HepG2 (cell line): ENCODE measurements at regions not wholly inside any gene's neighbourhood (a gene's known extent, or its start where the extent isn't known, plus 50 kb on each side); places are given as distances from the start of the nearest gene placed in this dataset.

Source experiments
- ATAC-seq: fragments of 200-7000 bp; cut with Tn5 transposase; 3 replicates; pipeline ENCODE4 v1.9.1; 2020; ENCODE audit warnings: mild to moderate bottlenecking, moderate library complexity
- BruUV-seq: library from RNA; stranded (reverse); fragments of 400-500 nt; replicated peaks from 2 replicates; lab custom pipeline; 2021; lab: Mats Ljungman, UMichigan
- CTCF ChIA-PET: fragments of 300-600 bp; formaldehyde crosslinking; extraction: SDS; loops from one replicate; lab custom pipeline; 2021; ENCODE audit warnings: low total read pairs, inconsistent platforms, low intra/inter-chr PET ratio; lab: Yijun Ruan, JAX
- POLR2A ChIA-PET: fragments of 350-600 bp; sonication (Branson Sonifier 250); formaldehyde crosslinking; loops from one replicate; lab custom pipeline; 2020; ENCODE audit warnings: antibody characterized with exemption, inconsistent platforms; lab: Yijun Ruan, JAX
- DNase-seq: peaks from one replicate; pipeline ENCODE4 v3.0.0-alpha.2; 2015; ENCODE audit warnings: low spot score
- FAIRE-seq: peaks from 3 replicates; lab custom pipeline; 2011; peaks lifted over from hg19 to GRCh38; lab: Jason Lieb, UNC
- H2AFZ ChIP-seq: one replicate; pipeline ENCODE4 v1.6.1; 2011; ENCODE audit warnings: low read length, inconsistent platforms
- H3K27ac ChIP-seq: fragments of 300-600 bp; 3 replicates; pipeline ENCODE4 v1.8.0; 2011; ENCODE audit warnings: mixed run types, mild to moderate bottlenecking, mixed read lengths, low read length, inconsistent platforms; ENCODE audit not compliant: insufficient read depth; ENCODE audit errors: extremely low read length
- H3K27me3 ChIP-seq, 2 experiments: fragments of 200-600 bp in 1 of 2; 2 replicates in 1 of 2; 3 replicates in 1 of 2; pipeline versions ENCODE4 v1.6.0 to v1.8.0; 2011; ENCODE audit warnings: low read length in 2 of 2, mild to moderate bottlenecking in 2 of 2, moderate library complexity in 2 of 2, inconsistent platforms in 1 of 2; ENCODE audit not compliant: insufficient read depth in 2 of 2, control insufficient read depth in 1 of 2
- H3K36me3 ChIP-seq, 2 experiments: fragments of 200-600 bp in 1 of 2; replicated peaks in 1 of 2; 2 replicates in 1 of 2; 3 replicates in 1 of 2; pipeline versions ENCODE4 v1.5.1 to v1.8.0; 2011; ENCODE audit warnings: low read length in 2 of 2, inconsistent platforms in 1 of 2; ENCODE audit not compliant: insufficient read depth in 2 of 2, control insufficient read depth in 1 of 2
- H3K4me1 ChIP-seq: 2 replicates; pipeline ENCODE4 v1.5.1; 2012; ENCODE audit warnings: low read length, inconsistent platforms; ENCODE audit not compliant: insufficient read depth
- H3K4me2 ChIP-seq: 2 replicates; pipeline ENCODE4 v1.6.0; 2011; ENCODE audit warnings: low read depth, low read length, inconsistent platforms
- H3K4me3 ChIP-seq, 3 experiments: fragments of 200-600 bp in 1 of 3; sonication (generic), shearing (Covaris generic) in 1 of 3; replicated peaks in 1 of 3; 2 replicates each; pipeline ENCODE4 v1.5.1; 2011 to 2016; ENCODE audit warnings: low read length in 3 of 3, inconsistent platforms in 2 of 3, low read depth in 2 of 3, mild to moderate bottlenecking in 2 of 3, control low read depth in 1 of 3, mixed read lengths in 1 of 3; ENCODE audit not compliant: insufficient read depth in 1 of 3
- H3K79me2 ChIP-seq: one replicate; pipeline ENCODE4 v1.6.1; 2011; ENCODE audit warnings: low read length, inconsistent platforms; ENCODE audit not compliant: insufficient read depth
- H3K9ac ChIP-seq: 2 replicates; pipeline ENCODE4 v1.6.0; 2011; ENCODE audit warnings: mild to moderate bottlenecking, low read depth, low read length, inconsistent platforms; ENCODE audit not compliant: insufficient read depth
- H3K9me3 ChIP-seq: 2 replicates; pipeline ENCODE4 v1.5.1; 2012; ENCODE audit warnings: mild to moderate bottlenecking, low read length
- H4K20me1 ChIP-seq: 2 replicates; pipeline ENCODE4 v1.6.0; 2011; ENCODE audit warnings: inconsistent platforms, mild to moderate bottlenecking, low read length, moderate library complexity; ENCODE audit not compliant: insufficient read depth
- ESRRA ChIP-seq: sonication (generic); formaldehyde crosslinking; IDR thresholded peaks from 2 replicates; pipeline ENCODE4 v1.5.1; 2020; ENCODE audit warnings: mild to moderate bottlenecking, low read depth, missing genetic modification reagents
- NR1H2 ChIP-seq: sonication (generic); formaldehyde crosslinking; IDR thresholded peaks from 2 replicates; pipeline ENCODE4 v1.8.1; 2022; ENCODE audit warnings: low read depth, missing genetic modification reagents, borderline replicate concordance
- RBM39 ChIP-seq: fragments of 200-400 bp; formaldehyde crosslinking; IDR thresholded peaks from one replicate; pipeline ENCODE4 v1.6.1; 2018; ENCODE audit warnings: antibody characterized with exemption, mild to moderate bottlenecking, low read depth, low read length; ENCODE audit not compliant: poor library complexity, severe bottlenecking
- SNAPC2 ChIP-seq: sonication (generic); formaldehyde crosslinking; IDR thresholded peaks from 2 replicates; pipeline ENCODE4 v1.8.1; 2022; ENCODE audit warnings: mild to moderate bottlenecking, missing genetic modification reagents
- YEATS2 ChIP-seq: sonication (generic); formaldehyde crosslinking; IDR thresholded peaks from 2 replicates; pipeline ENCODE4 v1.4.0; 2020; ENCODE audit warnings: missing genetic modification reagents, borderline replicate concordance
- ZFP82 ChIP-seq: sonication (generic); formaldehyde crosslinking; IDR thresholded peaks from 2 replicates; pipeline ENCODE4 v1.5.1; 2020; ENCODE audit warnings: mild to moderate bottlenecking, missing genetic modification reagents, borderline replicate concordance
- ZNF138 ChIP-seq: sonication (generic); formaldehyde crosslinking; IDR thresholded peaks from 2 replicates; pipeline ENCODE4 v1.5.0; 2020; ENCODE audit warnings: mild to moderate bottlenecking, low read depth, missing genetic modification reagents
- ZNF567 ChIP-seq: sonication (generic); formaldehyde crosslinking; IDR thresholded peaks from 2 replicates; pipeline ENCODE4 v1.8.1; 2023; ENCODE audit warnings: mild to moderate bottlenecking, missing genetic modification reagents, borderline replicate concordance
- ZSCAN12 ChIP-seq: sonication (generic); formaldehyde crosslinking; IDR thresholded peaks from 2 replicates; pipeline ENCODE4 v1.9.0; 2021; ENCODE audit warnings: mild to moderate bottlenecking, missing genetic modification reagents
- WGBS: methylation state at CpG from one replicate; pipeline ENCODE4 v1.1.6; 2017; ENCODE audit warnings: low lambda C conversion rate; 5-methylcytosine and 5-hydroxymethylcytosine counted together
- in situ Hi-C: cut with HindIII; loops from 2 replicates; pipeline ENCODE4 v1.10.0; 2017; ENCODE audit warnings: low pct_unique_long_range_greater_than_20kb; ENCODE audit not compliant: extremely low pct_ligation_motif_present
- intact Hi-C: fragments of 100-400 bp; cut with micrococcal nuclease; formaldehyde crosslinking; loops from one replicate; pipeline ENCODE4 v1.10.0; 2022; ENCODE audit not compliant: unreplicated experiment
- TF ChIP-seq, protein P1 (sequence below): sonication (generic); formaldehyde crosslinking; IDR thresholded peaks from 2 replicates; pipeline ENCODE4 v1.4.0; 2020; ENCODE audit warnings: missing genetic modification reagents
- TF ChIP-seq, protein P2 (sequence below): sonication (generic); formaldehyde crosslinking; IDR thresholded peaks from one replicate; pipeline ENCODE4 v1.5.1; 2020; ENCODE audit warnings: mild to moderate bottlenecking, missing genetic modification reagents; ENCODE audit errors: not compliant biosample characterization
- TF ChIP-seq, protein P3 (sequence below): sonication (generic); formaldehyde crosslinking; IDR thresholded peaks from 2 replicates; pipeline ENCODE4 v1.5.0; 2020; ENCODE audit warnings: missing genetic modification reagents

DNA sequence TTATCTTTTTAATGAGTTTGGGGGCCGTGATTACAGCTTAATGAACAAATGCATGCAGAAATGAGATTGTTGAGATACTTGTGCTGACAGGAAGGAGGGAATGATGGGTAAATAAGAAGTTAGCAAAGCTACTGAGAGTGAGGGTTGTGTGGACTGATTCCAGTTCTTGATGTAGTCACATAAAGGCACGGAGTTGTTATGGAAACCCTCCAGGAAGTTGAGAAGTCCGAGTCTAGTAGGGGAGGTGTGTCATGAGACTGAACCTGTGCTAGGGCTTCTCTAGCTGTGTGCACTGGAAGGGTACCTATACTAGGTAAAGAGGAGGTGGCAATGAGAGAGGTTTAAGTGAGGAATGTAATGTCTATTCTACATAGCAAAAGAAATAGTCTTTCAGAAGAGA lies 475.7 kb downstream of the USP25 start:
- Histone ChIP-seq H3K36me3 (no peaks in the 10 kb centered on the region), H2AFZ (no peak overlapping the region), H3K9me3 (no peaks in the 10 kb centered on the region), H3K27me3 (no peaks in the 10 kb centered on the region), H3K79me2 (no peaks in the 10 kb centered on the region), H3K9ac (no peak overlapping the region), H3K4me3 (no peak overlapping the region), H4K20me1 (no peaks in the 10 kb centered on the region), H3K27ac (no peak overlapping the region), H3K4me2 (no peak overlapping the region), H3K4me1 (no peaks in the 10 kb centered on the region)
- no TSS peak for BruUV-seq
- ChIA-PET CTCF (no interaction called here), POLR2A (no interaction called here)
- no peak for DNase-seq
- intact Hi-C loops = no loop called here
- no peak for FAIRE-seq
- in situ Hi-C loops = no loop called here
- WGBS = 2% methylated on average over 3 of the region's 3 CpGs
- no peak for ATAC-seq
- TF ChIP-seq, protein P1, sequence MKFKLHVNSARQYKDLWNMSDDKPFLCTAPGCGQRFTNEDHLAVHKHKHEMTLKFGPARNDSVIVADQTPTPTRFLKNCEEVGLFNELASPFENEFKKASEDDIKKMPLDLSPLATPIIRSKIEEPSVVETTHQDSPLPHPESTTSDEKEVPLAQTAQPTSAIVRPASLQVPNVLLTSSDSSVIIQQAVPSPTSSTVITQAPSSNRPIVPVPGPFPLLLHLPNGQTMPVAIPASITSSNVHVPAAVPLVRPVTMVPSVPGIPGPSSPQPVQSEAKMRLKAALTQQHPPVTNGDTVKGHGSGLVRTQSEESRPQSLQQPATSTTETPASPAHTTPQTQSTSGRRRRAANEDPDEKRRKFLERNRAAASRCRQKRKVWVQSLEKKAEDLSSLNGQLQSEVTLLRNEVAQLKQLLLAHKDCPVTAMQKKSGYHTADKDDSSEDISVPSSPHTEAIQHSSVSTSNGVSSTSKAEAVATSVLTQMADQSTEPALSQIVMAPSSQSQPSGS = no peak
- TF ChIP-seq SNAPC2 (CRISPR knock-in tag) (no peak), ZFP82 (CRISPR knock-in tag) (no peak), RBM39 (no peak), ZSCAN12 (CRISPR knock-in tag) (no peak), ESRRA (CRISPR knock-in tag) (no peak), ZNF138 (CRISPR knock-in tag) (no peak), YEATS2 (CRISPR knock-in tag) (no peak), NR1H2 (CRISPR knock-in tag) (no peak), ZNF567 (no peak)
- TF ChIP-seq, protein P2, sequence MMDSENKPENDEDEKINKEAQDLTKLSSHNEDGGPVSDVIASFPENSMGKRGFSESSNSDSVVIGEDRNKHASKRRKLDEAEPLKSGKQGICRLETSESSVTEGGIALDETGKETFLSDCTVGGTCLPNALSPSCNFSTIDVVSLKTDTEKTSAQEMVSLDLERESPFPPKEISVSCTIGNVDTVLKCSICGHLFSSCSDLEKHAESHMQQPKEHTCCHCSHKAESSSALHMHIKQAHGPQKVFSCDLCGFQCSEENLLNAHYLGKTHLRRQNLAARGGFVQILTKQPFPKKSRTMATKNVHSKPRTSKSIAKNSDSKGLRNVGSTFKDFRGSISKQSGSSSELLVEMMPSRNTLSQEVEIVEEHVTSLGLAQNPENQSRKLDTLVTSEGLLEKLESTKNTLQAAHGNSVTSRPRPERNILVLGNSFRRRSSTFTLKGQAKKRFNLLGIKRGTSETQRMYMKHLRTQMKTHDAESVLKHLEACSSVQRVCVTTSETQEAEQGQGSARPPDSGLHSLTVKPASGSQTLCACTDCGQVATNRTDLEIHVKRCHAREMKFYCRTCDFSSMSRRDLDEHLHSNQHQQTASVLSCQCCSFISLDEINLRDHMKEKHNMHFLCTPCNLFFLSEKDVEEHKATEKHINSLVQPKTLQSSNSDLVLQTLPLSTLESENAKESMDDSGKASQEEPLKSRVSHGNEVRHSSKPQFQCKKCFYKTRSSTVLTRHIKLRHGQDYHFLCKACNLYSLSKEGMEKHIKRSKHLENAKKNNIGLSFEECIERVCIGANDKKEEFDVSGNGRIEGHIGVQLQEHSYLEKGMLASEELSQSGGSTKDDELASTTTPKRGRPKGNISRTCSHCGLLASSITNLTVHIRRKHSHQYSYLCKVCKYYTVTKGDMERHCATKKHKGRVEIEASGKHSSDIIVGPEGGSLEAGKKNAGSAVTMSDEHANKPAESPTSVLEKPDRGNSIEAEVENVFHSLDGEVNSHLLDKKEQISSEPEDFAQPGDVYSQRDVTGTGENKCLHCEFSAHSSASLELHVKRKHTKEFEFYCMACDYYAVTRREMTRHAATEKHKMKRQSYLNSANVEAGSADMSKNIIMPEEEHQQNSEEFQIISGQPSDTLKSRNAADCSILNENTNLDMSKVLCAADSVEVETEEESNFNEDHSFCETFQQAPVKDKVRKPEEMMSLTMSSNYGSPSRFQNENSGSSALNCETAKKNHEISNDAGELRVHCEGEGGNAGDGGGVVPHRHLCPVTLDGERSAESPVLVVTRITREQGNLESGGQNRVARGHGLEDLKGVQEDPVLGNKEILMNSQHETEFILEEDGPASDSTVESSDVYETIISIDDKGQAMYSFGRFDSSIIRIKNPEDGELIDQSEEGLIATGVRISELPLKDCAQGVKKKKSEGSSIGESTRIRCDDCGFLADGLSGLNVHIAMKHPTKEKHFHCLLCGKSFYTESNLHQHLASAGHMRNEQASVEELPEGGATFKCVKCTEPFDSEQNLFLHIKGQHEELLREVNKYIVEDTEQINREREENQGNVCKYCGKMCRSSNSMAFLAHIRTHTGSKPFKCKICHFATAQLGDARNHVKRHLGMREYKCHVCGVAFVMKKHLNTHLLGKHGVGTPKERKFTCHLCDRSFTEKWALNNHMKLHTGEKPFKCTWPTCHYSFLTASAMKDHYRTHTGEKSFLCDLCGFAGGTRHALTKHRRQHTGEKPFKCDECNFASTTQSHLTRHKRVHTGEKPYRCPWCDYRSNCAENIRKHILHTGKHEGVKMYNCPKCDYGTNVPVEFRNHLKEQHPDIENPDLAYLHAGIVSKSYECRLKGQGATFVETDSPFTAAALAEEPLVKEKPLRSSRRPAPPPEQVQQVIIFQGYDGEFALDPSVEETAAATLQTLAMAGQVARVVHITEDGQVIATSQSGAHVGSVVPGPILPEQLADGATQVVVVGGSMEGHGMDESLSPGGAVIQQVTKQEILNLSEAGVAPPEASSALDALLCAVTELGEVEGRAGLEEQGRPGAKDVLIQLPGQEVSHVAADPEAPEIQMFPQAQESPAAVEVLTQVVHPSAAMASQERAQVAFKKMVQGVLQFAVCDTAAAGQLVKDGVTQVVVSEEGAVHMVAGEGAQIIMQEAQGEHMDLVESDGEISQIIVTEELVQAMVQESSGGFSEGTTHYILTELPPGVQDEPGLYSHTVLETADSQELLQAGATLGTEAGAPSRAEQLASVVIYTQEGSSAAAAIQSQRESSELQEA = no peak
- TF ChIP-seq, protein P3, sequence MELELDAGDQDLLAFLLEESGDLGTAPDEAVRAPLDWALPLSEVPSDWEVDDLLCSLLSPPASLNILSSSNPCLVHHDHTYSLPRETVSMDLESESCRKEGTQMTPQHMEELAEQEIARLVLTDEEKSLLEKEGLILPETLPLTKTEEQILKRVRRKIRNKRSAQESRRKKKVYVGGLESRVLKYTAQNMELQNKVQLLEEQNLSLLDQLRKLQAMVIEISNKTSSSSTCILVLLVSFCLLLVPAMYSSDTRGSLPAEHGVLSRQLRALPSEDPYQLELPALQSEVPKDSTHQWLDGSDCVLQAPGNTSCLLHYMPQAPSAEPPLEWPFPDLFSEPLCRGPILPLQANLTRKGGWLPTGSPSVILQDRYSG (CRISPR knock-in tag) = no peak
